Nephron progenitor cell (in vitro differentiated cells): ENCODE measurements at regions not wholly inside any gene's neighbourhood (a gene's known extent, or its start where the extent isn't known, plus 50 kb on each side); places are given as distances from the start of the nearest gene placed in this dataset.
A peak's percentile ranks its signal among the peaks of the same experiment; 100 is the strongest.

Source experiments
- DNase-seq: peaks from one replicate; pipeline ENCODE4 v3.0.0; 2021
- H3K27ac Mint-ChIP-seq: 2 replicates; pipeline ENCODE4 v1.8.0; 2021; ENCODE audit warnings: mild to moderate bottlenecking, moderate library complexity, mixed read lengths
- H3K27me3 Mint-ChIP-seq: 2 replicates; pipeline ENCODE4 v1.8.0; 2021; ENCODE audit warnings: mild to moderate bottlenecking, low read depth, mixed read lengths; ENCODE audit not compliant: poor library complexity
- H3K36me3 Mint-ChIP-seq: 2 replicates; pipeline ENCODE4 v1.8.0; 2021; ENCODE audit warnings: low read depth, mixed read lengths
- H3K4me1 Mint-ChIP-seq: 2 replicates; pipeline ENCODE4 v1.8.0; 2021; ENCODE audit warnings: mixed read lengths
- H3K4me3 Mint-ChIP-seq: 2 replicates; pipeline ENCODE4 v1.8.0; 2021; ENCODE audit warnings: mild to moderate bottlenecking, moderate library complexity, mixed read lengths
- H3K9me3 Mint-ChIP-seq: 2 replicates; pipeline ENCODE4 v1.8.0; 2021; ENCODE audit warnings: mild to moderate bottlenecking, moderate library complexity, mixed read lengths
- CTCF ChIP-seq: fragments of 200-600 bp; sonication (generic); IDR thresholded peaks from 2 replicates; pipeline ENCODE4 v1.5.0; 2021; ENCODE audit warnings: antibody characterized with exemption

GRCh38 chr7:55641273-55641691 lies 69.0 kb upstream of the VOPP1 start:
- peak; percentile 28 for DNase-seq
- H3K27me3 Mint-ChIP-seq, result no peaks in the 10 kb centered on the region
- peaks cover 45% of the 10 kb centered on the region for H3K9me3 Mint-ChIP-seq
- H3K4me3 Mint-ChIP-seq, result no peak overlapping the region
- TF ChIP-seq CTCF, result peak; percentile 75
- H3K36me3 Mint-ChIP-seq, result no peaks in the 10 kb centered on the region
- H3K4me1 Mint-ChIP-seq, result no peaks in the 10 kb centered on the region
- H3K27ac Mint-ChIP-seq, result no peak overlapping the region

GRCh38 chr7:55639640-55640039 lies 67.3 kb upstream of the VOPP1 start:
- no peak overlapping the region for H3K4me3 Mint-ChIP-seq
- no peaks in the 10 kb centered on the region for H3K27me3 Mint-ChIP-seq
- H3K36me3 Mint-ChIP-seq, result no peaks in the 10 kb centered on the region
- no peaks in the 10 kb centered on the region for H3K4me1 Mint-ChIP-seq
- no peak for DNase-seq
- peaks cover 47% of the 10 kb centered on the region for H3K9me3 Mint-ChIP-seq
- no peak overlapping the region for H3K27ac Mint-ChIP-seq
- no peak for TF ChIP-seq CTCF

GRCh38 chr7:55629051-55629677 lies 56.9 kb upstream of the VOPP1 start:
- no peaks in the 10 kb centered on the region for H3K36me3 Mint-ChIP-seq
- no peak overlapping the region for H3K27ac Mint-ChIP-seq
- H3K27me3 Mint-ChIP-seq, result no peaks in the 10 kb centered on the region
- H3K9me3 Mint-ChIP-seq, result peaks cover 54% of the 10 kb centered on the region
- TF ChIP-seq CTCF, result no peak
- H3K4me1 Mint-ChIP-seq, result no peaks in the 10 kb centered on the region
- no peak for DNase-seq
- H3K4me3 Mint-ChIP-seq, result no peak overlapping the region

- H3K4me3 Mint-ChIP-seq, result no peak overlapping the region
- no peaks in the 10 kb centered on the region for H3K36me3 Mint-ChIP-seq
- no peak for TF ChIP-seq CTCF
- H3K9me3 Mint-ChIP-seq, result peaks cover 77% of the 10 kb centered on the region
- no peaks in the 10 kb centered on the region for H3K4me1 Mint-ChIP-seq
- DNase-seq, result no peak
- no peaks in the 10 kb centered on the region for H3K27me3 Mint-ChIP-seq
- no peak overlapping the region for H3K27ac Mint-ChIP-seq
Measured at GRCh38 chr7:55624813-55625212, 52.5 kb upstream of the VOPP1 start.

GRCh38 chr7:55623617-55624016 lies 51.3 kb upstream of the VOPP1 start:
- TF ChIP-seq CTCF, result no peak
- peaks cover 80% of the 10 kb centered on the region for H3K9me3 Mint-ChIP-seq
- H3K36me3 Mint-ChIP-seq, result no peaks in the 10 kb centered on the region
- no peaks in the 10 kb centered on the region for H3K4me1 Mint-ChIP-seq
- H3K4me3 Mint-ChIP-seq, result no peak overlapping the region
- no peak for DNase-seq
- H3K27ac Mint-ChIP-seq, result no peak overlapping the region
- no peaks in the 10 kb centered on the region for H3K27me3 Mint-ChIP-seq

DNA sequence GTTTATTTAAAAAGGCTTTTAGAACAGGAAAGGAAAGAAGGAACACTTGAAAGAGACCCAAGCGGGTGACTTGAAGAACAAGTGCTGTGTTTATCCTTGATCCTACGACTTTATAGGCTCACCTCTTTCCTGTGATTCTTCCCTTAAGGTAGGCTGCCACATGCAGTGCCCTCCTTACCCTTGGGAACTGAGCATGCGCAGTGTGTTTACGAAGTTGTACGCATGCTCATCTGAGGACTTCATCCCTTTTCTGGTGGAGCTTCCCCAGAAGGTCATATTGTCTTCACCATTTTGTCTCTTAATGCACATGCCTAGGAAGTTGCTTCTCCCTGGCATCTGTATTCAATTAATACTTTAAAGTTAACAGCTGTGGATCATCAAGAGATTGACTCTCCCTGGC lies 49.9 kb upstream of the VOPP1 start:
- H3K27me3 Mint-ChIP-seq, result no peaks in the 10 kb centered on the region
- no peaks in the 10 kb centered on the region for H3K36me3 Mint-ChIP-seq
- no peak overlapping the region for H3K27ac Mint-ChIP-seq
- no peak for TF ChIP-seq CTCF
- no peak for DNase-seq
- H3K4me1 Mint-ChIP-seq, result no peaks in the 10 kb centered on the region
- peaks cover 84% of the 10 kb centered on the region for H3K9me3 Mint-ChIP-seq
- H3K4me3 Mint-ChIP-seq, result no peak overlapping the region
